Heart right ventricle (tissue), 16 donors: ENCODE measurements at regions not wholly inside any gene's neighbourhood (a gene's known extent, or its start where the extent isn't known, plus 50 kb on each side); places are given as distances from the start of the nearest gene placed in this dataset.

ENCODE experiments used
- ATAC-seq, 8 donors: fragments of 200-7000 bp; cut with Tn5 transposase; one replicate each; pipeline ENCODE4 v1.9.1; 2020; ENCODE audit warnings: mild to moderate bottlenecking in 8 of 8, moderate library complexity in 8 of 8, moderate number of reproducible peaks in 1 of 8
- DNase-seq, 2 donors: peaks; one replicate each; pipeline ENCODE4 v3.0.0-alpha.2; 2020
- H3K27ac ChIP-seq, 10 donors: fragments of 200-600 bp; sonication (generic) in 2 of 10; one replicate each; pipeline versions ENCODE4 v1.5.0 to v1.8.0; 2020 to 2022; ENCODE audit warnings: mild to moderate bottlenecking in 3 of 10
- H3K27me3 ChIP-seq, 7 donors: fragments of 200-600 bp; one replicate each; pipeline ENCODE4 v1.8.0; 2021 to 2022; ENCODE audit warnings: mild to moderate bottlenecking in 2 of 7
- H3K36me3 ChIP-seq, 9 donors: fragments of 200-600 bp; sonication (generic) in 1 of 9; one replicate each; pipeline versions ENCODE4 v1.5.0 to v1.8.0; 2020 to 2022; ENCODE audit warnings: mild to moderate bottlenecking in 2 of 9
- H3K4me1 ChIP-seq, 9 donors: fragments of 200-600 bp; sonication (generic) in 1 of 9; one replicate each; pipeline versions ENCODE4 v1.5.0 to v1.8.0; 2020 to 2022; ENCODE audit warnings: mild to moderate bottlenecking in 4 of 9
- H3K4me3 ChIP-seq, 10 donors: fragments of 200-600 bp; sonication (generic) in 2 of 10; one replicate each; pipeline versions ENCODE4 v1.5.0 to v1.8.0; 2020 to 2022; ENCODE audit warnings: mild to moderate bottlenecking in 7 of 10, moderate library complexity in 2 of 10
- H3K9me3 ChIP-seq, 11 donors: fragments of 200-600 bp in 10 of 11; sonication (generic) in 2 of 11; one replicate each; pipeline versions ENCODE4 v1.5.0 to v1.8.0; 2013 to 2022; ENCODE audit warnings: mild to moderate bottlenecking in 2 of 11, control low read depth in 1 of 11, moderate library complexity in 1 of 11
- WGBS, 2 donors: extraction: QIAGEN DNeasy Blood & Tissue Kit; methylation state at CpG; one replicate each; pipeline ENCODE4 v1.1.7; 2013; ENCODE audit warnings: inconsistent platforms in 1 of 2; 5-methylcytosine and 5-hydroxymethylcytosine counted together
- intact Hi-C, 10 donors: fragments of 100-400 bp; cut with DNase I; formaldehyde crosslinking; loops; one replicate each; pipeline versions ENCODE4 v1.11.1 to v1.14.2; 2022
- TF ChIP-seq, protein P1 (sequence below), 9 donors: fragments of 200-600 bp; sonication (generic) in 2 of 9; IDR thresholded peaks; one replicate each; pipeline versions ENCODE4 v1.5.0 to v1.8.0; 2021 to 2022; ENCODE audit warnings: antibody characterized with exemption in 9 of 9, mild to moderate bottlenecking in 5 of 9, moderate library complexity in 1 of 9
- donor health status: Arrhythmogenic right ventricular cardiomyopathy.
- donor health status: ischemic (EF 13 %, LVEDD 7.1; RV severe dilation, severe dysfunction).
- donor health status: healthy with polysubstance abuse.
- donor health status: DM: no; HTN: yes; CAD: no.
- donor health status: DM: no; HTN: no; CAD: no.
- donor health status: ischemic (EF 25% LVEDD 6.9; RV normal size, moderate dysfunction).
- donor health status: ischemic (EF 25% LVEDD 5.7; RV mildly dilated, moderate dysfunction).
- donor health status: healthy.
- donor health status: DM: yes; HTN: yes; CAD: no.
- donor health status: Ischemic cardiomyopathy.
- donor health status: ischemic (EF 35%, LVEDD 5.7; RV mildly dilated, moderate dysfunction).
- donor health status: nonischemic (EF 11% LVEDD 7.7; RV severe dilation, severe dysfunction).
- donor health status: DM: yes; HTN: yes; CAD: no.
- donor health status: PGD.
- donor health status: ischemic (EF 29% LVEDD 5.4; RV normal size, mild dysfunction).
- donor health status: nonischemic (EF 23%, LVEDD 6.1; RV moderate dilation, normal function).

DNA sequence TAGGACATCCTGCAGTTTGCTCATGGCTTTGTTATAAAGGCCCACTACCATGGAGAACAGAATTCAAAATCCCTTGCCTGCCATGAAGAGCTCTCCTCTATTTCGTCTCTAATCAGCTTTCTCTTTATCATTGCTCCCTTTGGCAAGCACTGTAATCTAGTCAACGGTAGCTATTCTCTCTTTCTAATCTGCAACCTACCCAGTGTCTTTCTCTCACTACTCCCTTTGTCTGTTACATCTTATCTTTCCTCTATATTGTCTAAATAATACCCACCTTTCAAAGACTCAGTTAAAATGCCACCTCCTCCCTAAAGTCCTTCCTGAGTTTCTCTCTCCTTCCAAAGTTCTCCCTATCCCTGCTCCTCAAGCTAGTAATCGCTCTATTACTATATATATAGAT lies 108.1 kb downstream of the FZD1 start:
- H3K4me1 ChIP-seq, result peaks cover 0 to 24% (median 0%) of the 10 kb centered on the region in 9 donors
- H3K36me3 ChIP-seq, result no peaks in the 10 kb centered on the region
- WGBS, 2 donors, result 51 to 60% methylated on average over 3 of the region's 3 CpGs
- no peak overlapping the region for H3K4me3 ChIP-seq
- DNase-seq, result no peak
- TF ChIP-seq, protein P1, sequence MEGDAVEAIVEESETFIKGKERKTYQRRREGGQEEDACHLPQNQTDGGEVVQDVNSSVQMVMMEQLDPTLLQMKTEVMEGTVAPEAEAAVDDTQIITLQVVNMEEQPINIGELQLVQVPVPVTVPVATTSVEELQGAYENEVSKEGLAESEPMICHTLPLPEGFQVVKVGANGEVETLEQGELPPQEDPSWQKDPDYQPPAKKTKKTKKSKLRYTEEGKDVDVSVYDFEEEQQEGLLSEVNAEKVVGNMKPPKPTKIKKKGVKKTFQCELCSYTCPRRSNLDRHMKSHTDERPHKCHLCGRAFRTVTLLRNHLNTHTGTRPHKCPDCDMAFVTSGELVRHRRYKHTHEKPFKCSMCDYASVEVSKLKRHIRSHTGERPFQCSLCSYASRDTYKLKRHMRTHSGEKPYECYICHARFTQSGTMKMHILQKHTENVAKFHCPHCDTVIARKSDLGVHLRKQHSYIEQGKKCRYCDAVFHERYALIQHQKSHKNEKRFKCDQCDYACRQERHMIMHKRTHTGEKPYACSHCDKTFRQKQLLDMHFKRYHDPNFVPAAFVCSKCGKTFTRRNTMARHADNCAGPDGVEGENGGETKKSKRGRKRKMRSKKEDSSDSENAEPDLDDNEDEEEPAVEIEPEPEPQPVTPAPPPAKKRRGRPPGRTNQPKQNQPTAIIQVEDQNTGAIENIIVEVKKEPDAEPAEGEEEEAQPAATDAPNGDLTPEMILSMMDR (IDR thresholded peaks at IDR 0.05), result no peak
- no peaks in the 10 kb centered on the region for H3K9me3 ChIP-seq
- no peaks in the 10 kb centered on the region for H3K27me3 ChIP-seq
- ATAC-seq, result no peak
- intact Hi-C loops, result no loop called here
- no peak overlapping the region for H3K27ac ChIP-seq

GRCh38 chr7:91373111-91373800 lies 109.0 kb downstream of the FZD1 start:
- no peak overlapping the region for H3K27ac ChIP-seq
- DNase-seq (no peak), ATAC-seq (no peak)
- TF ChIP-seq, protein P1 (IDR thresholded peaks at IDR 0.05), result no peak
- H3K4me1 ChIP-seq, result peaks cover 0 to 24% (median 0%) of the 10 kb centered on the region in 9 donors
- no peaks in the 10 kb centered on the region for H3K36me3 ChIP-seq
- no peaks in the 10 kb centered on the region for H3K9me3 ChIP-seq
- WGBS, 2 donors, result 64% methylated on average over 4 of the region's 4 CpGs
- intact Hi-C loops, result no loop called here
- no peaks in the 10 kb centered on the region for H3K27me3 ChIP-seq
- no peak overlapping the region for H3K4me3 ChIP-seq

- 95 to 98% methylated on average over 2 of the region's 2 CpGs for WGBS, 2 donors
- TF ChIP-seq, protein P1 (IDR thresholded peaks at IDR 0.05), result no peak
- Histone ChIP-seq H3K36me3 (no peaks in the 10 kb centered on the region), H3K4me3 (no peak overlapping the region), H3K9me3 (no peaks in the 10 kb centered on the region), H3K27me3 (no peaks in the 10 kb centered on the region), H3K27ac (no peak overlapping the region), H3K4me1 (peaks cover 0 to 24% (median 0%) of the 10 kb centered on the region in 9 donors)
- intact Hi-C loops, result no loop called here
- no peak for ATAC-seq
- DNase-seq, result no peak
These were observed 110.2 kb downstream of the FZD1 start for GRCh38 chr7:91374321-91374989.

GRCh38 chr7:91375378-91375777 lies 111.1 kb downstream of the FZD1 start:
- no peak for ATAC-seq
- TF ChIP-seq, protein P1 (IDR thresholded peaks at IDR 0.05), result no peak
- 96 to 100% methylated on average over 2 of the region's 2 CpGs for WGBS, 2 donors
- no peak overlapping the region for H3K27ac ChIP-seq
- no peaks in the 10 kb centered on the region for H3K27me3 ChIP-seq
- intact Hi-C loops, result no loop called here
- H3K4me3 ChIP-seq, result no peak overlapping the region
- no peak for DNase-seq
- H3K4me1 ChIP-seq, result peaks cover 0 to 27% (median 0%) of the 10 kb centered on the region in 9 donors
- H3K9me3 ChIP-seq, result no peaks in the 10 kb centered on the region
- no peaks in the 10 kb centered on the region for H3K36me3 ChIP-seq
